HCT116 (cell line): ENCODE measurements at regions not wholly inside any gene's neighbourhood (a gene's known extent, or its start where the extent isn't known, plus 50 kb on each side); places are given as distances from the start of the nearest gene placed in this dataset.

ENCODE experiments used
- ATAC-seq: fragments of 200-7000 bp; cut with Tn5 transposase; 2 replicates; pipeline ENCODE4 v1.9.1; 2020; ENCODE audit warnings: mild to moderate bottlenecking, moderate library complexity
- BruUV-seq: library from RNA; stranded (reverse); fragments of 400-500 nt; replicated peaks from 2 replicates; lab custom pipeline; 2021; lab: Mats Ljungman, UMichigan
- CTCF ChIA-PET: fragments of 300-600 bp; sonication (Branson Sonifier 250); formaldehyde crosslinking; loops from one replicate; lab custom pipeline; 2021; ENCODE audit warnings: antibody characterized with exemption; lab: Charles Lee
- POLR2A ChIA-PET: fragments of 300-600, 350-600 bp; sonication (Branson Sonifier 250); formaldehyde crosslinking; loops from one replicate; lab custom pipeline; 2021; ENCODE audit warnings: antibody characterized with exemption; lab: Charles Lee
- RAD21 ChIA-PET, 2 experiments: fragments of 300-600 bp; sonication (Branson Sonifier 250); formaldehyde crosslinking; loops; one replicate each; lab custom pipeline; 2023; ENCODE audit warnings: low total read pairs in 2 of 2; ENCODE audit not compliant: uncharacterized antibody in 2 of 2, unreplicated experiment in 2 of 2, low non-redundant PET in 1 of 2; lab: Charles Lee
- DNase-seq: peaks from one replicate; pipeline ENCODE4 v3.0.0-alpha.2; 2010; ENCODE audit warnings: low read depth, low spot score
- H2AFZ ChIP-seq: fragments of 200-600 bp; shearing (Covaris generic), sonication (generic); 2 replicates; pipeline ENCODE4 v1.6.1; 2017; ENCODE audit warnings: low read depth, mixed run types, mixed read lengths, antibody characterized with exemption, low read length; ENCODE audit not compliant: poor library complexity, severe bottlenecking
- H3K27ac ChIP-seq: 2 replicates; pipeline ENCODE4 v1.5.1; 2012; ENCODE audit warnings: low read depth, low read length
- H3K27me3 ChIP-seq: fragments of 200-600 bp; sonication (generic); 2 replicates; pipeline ENCODE4 v1.6.1; 2016; ENCODE audit warnings: mixed run types, low read length, mixed read lengths; ENCODE audit not compliant: insufficient read depth
- H3K36me3 ChIP-seq, 2 experiments: fragments of 200-500 bp in 1 of 2; fragments of 200-600 bp in 1 of 2; sonication (Bioruptor generic) in 1 of 2; sonication (generic) in 1 of 2; 2 replicates each; pipeline versions ENCODE4 v1.5.1 to v1.6.1; 2014 to 2016; ENCODE audit warnings: low read length in 2 of 2, inconsistent platforms in 1 of 2, mixed read lengths in 1 of 2, mixed run types in 1 of 2; ENCODE audit not compliant: insufficient read depth in 2 of 2, control insufficient read depth in 1 of 2
- H3K4me1 ChIP-seq, 2 experiments: fragments of 200-600 bp in 1 of 2; sonication (generic) in 1 of 2; 2 replicates each; pipeline versions ENCODE4 v1.5.1 to v1.6.1; 2012 to 2017; ENCODE audit warnings: low read length in 2 of 2, inconsistent platforms in 1 of 2, mild to moderate bottlenecking in 1 of 2, mixed read lengths in 1 of 2, mixed run types in 1 of 2, moderate library complexity in 1 of 2; ENCODE audit not compliant: insufficient read depth in 2 of 2, control insufficient read depth in 1 of 2
- H3K4me2 ChIP-seq: fragments of 200-600 bp; sonication (generic); 2 replicates; pipeline ENCODE4 v1.6.1; 2017; ENCODE audit warnings: mixed run types, low read length, mixed read lengths
- H3K4me3 ChIP-seq, 2 experiments: fragments of 200-600 bp in 1 of 2; sonication (generic) in 1 of 2; replicated peaks in 1 of 2; 2 replicates each; pipeline ENCODE4 v1.5.1; 2011 to 2016; ENCODE audit warnings: low read length in 2 of 2, control low read depth in 1 of 2, low read depth in 1 of 2, mild to moderate bottlenecking in 1 of 2, mixed read lengths in 1 of 2, mixed run types in 1 of 2
- H3K79me2 ChIP-seq: fragments of 200-600 bp; sonication (generic); 2 replicates; pipeline ENCODE4 v1.6.1; 2017; ENCODE audit warnings: mild to moderate bottlenecking, mixed run types, low read length, moderate library complexity, mixed read lengths; ENCODE audit not compliant: insufficient read depth
- H3K9ac ChIP-seq: fragments of 200-600 bp; sonication (generic); 2 replicates; pipeline ENCODE4 v1.6.1; 2016; ENCODE audit warnings: low read length, mixed read lengths
- H3K9me2 ChIP-seq: fragments of 200-600 bp; sonication (generic), shearing (Covaris generic); 2 replicates; pipeline ENCODE4 v1.6.1; 2017; ENCODE audit warnings: mixed run types, mild to moderate bottlenecking, moderate library complexity; ENCODE audit not compliant: insufficient read depth
- H3K9me3 ChIP-seq, 2 experiments: fragments of 200-500 bp in 1 of 2; fragments of 200-600 bp in 1 of 2; sonication (Bioruptor generic) in 1 of 2; sonication (generic) in 1 of 2; 2 replicates each; pipeline ENCODE4 v1.6.1; 2014 to 2017; ENCODE audit warnings: low read length in 2 of 2, mixed read lengths in 2 of 2, inconsistent platforms in 1 of 2, low read depth in 1 of 2, mild to moderate bottlenecking in 1 of 2, mixed run types in 1 of 2, moderate library complexity in 1 of 2; ENCODE audit not compliant: control insufficient read depth in 1 of 2, insufficient read depth in 1 of 2
- H4K20me1 ChIP-seq: fragments of 200-600 bp; sonication (generic), shearing (Covaris generic); 2 replicates; pipeline ENCODE4 v1.6.1; 2017; ENCODE audit warnings: mixed run types, mild to moderate bottlenecking, moderate library complexity; ENCODE audit not compliant: insufficient read depth
- CEBPB ChIP-seq: IDR thresholded peaks from 2 replicates; pipeline ENCODE4 v1.6.1; 2012; ENCODE audit warnings: low read depth
- CTCF ChIP-seq, 3 experiments: fragments of 200-600 bp in 1 of 3; sonication (generic) in 1 of 3; IDR thresholded peaks in 2 of 3; conservative IDR thresholded peaks in 1 of 3; 2 replicates each; pipeline ENCODE4 v1.5.1; 2012 to 2017; ENCODE audit warnings: low read depth in 2 of 3, low read length in 2 of 3, antibody characterized with exemption in 1 of 3, borderline replicate concordance in 1 of 3, control low read depth in 1 of 3, mild to moderate bottlenecking in 1 of 3, mixed read lengths in 1 of 3, mixed run types in 1 of 3, moderate library complexity in 1 of 3; ENCODE audit not compliant: insufficient read depth in 1 of 3
- EZH2 ChIP-seq: fragments of 200-600 bp; sonication (generic); IDR thresholded peaks from 2 replicates; pipeline ENCODE4 v1.6.1; 2017; ENCODE audit warnings: antibody characterized with exemption, mixed run types
- EZH2phosphoT487 ChIP-seq: fragments of 200-600 bp; IDR thresholded peaks from 2 replicates; pipeline ENCODE4 v1.6.1; 2018; ENCODE audit warnings: antibody characterized with exemption, borderline replicate concordance
- JUND ChIP-seq: IDR thresholded peaks from 2 replicates; pipeline ENCODE4 v1.6.1; 2012
- POLR2AphosphoS5 ChIP-seq: IDR thresholded peaks from 2 replicates; pipeline ENCODE4 v1.6.1; 2011; ENCODE audit warnings: mild to moderate bottlenecking, low read depth, low read length, moderate library complexity
- SRF ChIP-seq: IDR thresholded peaks from 2 replicates; pipeline ENCODE4 v1.6.1; 2012; ENCODE audit warnings: low read depth
- ZNF274 ChIP-seq: fragments of 200-500 bp; sonication (Bioruptor generic); IDR thresholded peaks from 2 replicates; pipeline ENCODE4 v1.6.1; 2014; ENCODE audit warnings: mild to moderate bottlenecking, low read depth, low read length, inconsistent platforms
- intact Hi-C: fragments of 100-400 bp; cut with micrococcal nuclease; formaldehyde crosslinking; loops from 2 replicates; pipeline ENCODE4 v1.10.0; 2022
- TF ChIP-seq, protein P1 (sequence below): IDR thresholded peaks from 2 replicates; pipeline ENCODE4 v1.6.1; 2012; ENCODE audit warnings: low read depth

DNA sequence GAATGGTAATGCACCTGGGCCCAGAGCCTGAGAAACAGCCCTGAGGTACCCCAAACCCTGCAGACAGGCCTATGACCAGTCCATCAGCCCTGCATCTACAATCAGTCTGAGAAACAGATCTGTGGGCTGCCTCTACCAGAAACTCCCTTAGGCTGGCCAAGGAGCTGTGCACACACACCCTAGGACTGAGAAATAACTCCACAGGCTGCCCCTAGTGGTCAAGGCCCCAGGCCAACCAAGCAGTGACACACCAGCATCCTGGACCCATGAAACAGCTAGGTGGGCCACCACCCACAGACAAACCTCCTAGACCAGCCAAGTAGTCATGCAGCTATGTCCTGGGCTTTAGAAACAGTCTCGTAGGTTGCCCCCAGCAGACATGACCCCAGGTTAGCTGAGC, 253.6 kb upstream of the VLDLR start:
- no peak for DNase-seq
- POLR2A ChIA-PET, result no interaction called here
- Histone ChIP-seq H3K4me1 (no peaks in the 10 kb centered on the region), H2AFZ (no peak overlapping the region), H3K9me2 (no peaks in the 10 kb centered on the region), H3K9ac (no peak overlapping the region), H4K20me1 (no peaks in the 10 kb centered on the region), H3K9me3 (no peaks in the 10 kb centered on the region), H3K79me2 (no peaks in the 10 kb centered on the region), H3K4me3 (no peak overlapping the region), H3K27me3 (no peaks in the 10 kb centered on the region), H3K36me3 (no peaks in the 10 kb centered on the region), H3K27ac (no peak overlapping the region), H3K4me2 (no peak overlapping the region)
- no TSS peak for BruUV-seq
- TF ChIP-seq POLR2AphosphoS5, result no peak
- peak in 2 of 3 experiments; percentile 44 to 50; a peak in 4 of 6 replicates for TF ChIP-seq CTCF (IDR thresholded peaks at IDR 0.05 in 2 of 3, conservative IDR thresholded peaks at IDR 0.05 in 1 of 3; ENCODE audit: borderline replicate concordance in 1 of 3, insufficient read depth in 1 of 3, low read depth in 2 of 3, low read length in 2 of 3)
- intact Hi-C loops, result no loop called here
- RAD21 ChIA-PET, result no interaction called here
- ATAC-seq, result peak; percentile 94
- CTCF ChIA-PET, result interaction anchor here (1.3 kb wide), 1 partner anchor 10 kb away, joined by 3 read pairs; no protein-coding TSS in a partner anchor

GRCh38 chr9:2373648-2374047, 247.9 kb upstream of the VLDLR start:
- ChIA-PET POLR2A (no interaction called here), RAD21 (no interaction called here), CTCF (no interaction called here)
- Histone ChIP-seq H3K4me3 (no peak overlapping the region), H3K4me2 (no peak overlapping the region), H4K20me1 (no peaks in the 10 kb centered on the region), H3K9ac (no peak overlapping the region), H2AFZ (no peak overlapping the region), H3K27ac (no peak overlapping the region), H3K9me2 (no peaks in the 10 kb centered on the region), H3K79me2 (no peaks in the 10 kb centered on the region), H3K9me3 (no peaks in the 10 kb centered on the region), H3K4me1 (no peaks in the 10 kb centered on the region), H3K36me3 (no peaks in the 10 kb centered on the region), H3K27me3 (no peaks in the 10 kb centered on the region)
- ATAC-seq (no peak), DNase-seq (no peak)
- no TSS peak for BruUV-seq
- TF ChIP-seq, protein P1, sequence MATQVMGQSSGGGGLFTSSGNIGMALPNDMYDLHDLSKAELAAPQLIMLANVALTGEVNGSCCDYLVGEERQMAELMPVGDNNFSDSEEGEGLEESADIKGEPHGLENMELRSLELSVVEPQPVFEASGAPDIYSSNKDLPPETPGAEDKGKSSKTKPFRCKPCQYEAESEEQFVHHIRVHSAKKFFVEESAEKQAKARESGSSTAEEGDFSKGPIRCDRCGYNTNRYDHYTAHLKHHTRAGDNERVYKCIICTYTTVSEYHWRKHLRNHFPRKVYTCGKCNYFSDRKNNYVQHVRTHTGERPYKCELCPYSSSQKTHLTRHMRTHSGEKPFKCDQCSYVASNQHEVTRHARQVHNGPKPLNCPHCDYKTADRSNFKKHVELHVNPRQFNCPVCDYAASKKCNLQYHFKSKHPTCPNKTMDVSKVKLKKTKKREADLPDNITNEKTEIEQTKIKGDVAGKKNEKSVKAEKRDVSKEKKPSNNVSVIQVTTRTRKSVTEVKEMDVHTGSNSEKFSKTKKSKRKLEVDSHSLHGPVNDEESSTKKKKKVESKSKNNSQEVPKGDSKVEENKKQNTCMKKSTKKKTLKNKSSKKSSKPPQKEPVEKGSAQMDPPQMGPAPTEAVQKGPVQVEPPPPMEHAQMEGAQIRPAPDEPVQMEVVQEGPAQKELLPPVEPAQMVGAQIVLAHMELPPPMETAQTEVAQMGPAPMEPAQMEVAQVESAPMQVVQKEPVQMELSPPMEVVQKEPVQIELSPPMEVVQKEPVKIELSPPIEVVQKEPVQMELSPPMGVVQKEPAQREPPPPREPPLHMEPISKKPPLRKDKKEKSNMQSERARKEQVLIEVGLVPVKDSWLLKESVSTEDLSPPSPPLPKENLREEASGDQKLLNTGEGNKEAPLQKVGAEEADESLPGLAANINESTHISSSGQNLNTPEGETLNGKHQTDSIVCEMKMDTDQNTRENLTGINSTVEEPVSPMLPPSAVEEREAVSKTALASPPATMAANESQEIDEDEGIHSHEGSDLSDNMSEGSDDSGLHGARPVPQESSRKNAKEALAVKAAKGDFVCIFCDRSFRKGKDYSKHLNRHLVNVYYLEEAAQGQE, result no peak
- TF ChIP-seq POLR2AphosphoS5 (no peak), EZH2 (no peak), ZNF274 (no peak), EZH2phosphoT487 (no peak), SRF (no peak), CTCF (IDR thresholded peaks at IDR 0.05 in 2 of 3, conservative IDR thresholded peaks at IDR 0.05 in 1 of 3; ENCODE audit: borderline replicate concordance in 1 of 3, insufficient read depth in 1 of 3, low read depth in 2 of 3, low read length in 2 of 3) (no peak), CEBPB (no peak), JUND (no peak)
- intact Hi-C loops, result no loop called here
